ENCODE measurements at regions not wholly inside any gene's neighbourhood (a gene's known extent, or its start where the extent isn't known, plus 50 kb on each side); places are given as distances from the start of the nearest gene placed in this dataset.

DNA sequence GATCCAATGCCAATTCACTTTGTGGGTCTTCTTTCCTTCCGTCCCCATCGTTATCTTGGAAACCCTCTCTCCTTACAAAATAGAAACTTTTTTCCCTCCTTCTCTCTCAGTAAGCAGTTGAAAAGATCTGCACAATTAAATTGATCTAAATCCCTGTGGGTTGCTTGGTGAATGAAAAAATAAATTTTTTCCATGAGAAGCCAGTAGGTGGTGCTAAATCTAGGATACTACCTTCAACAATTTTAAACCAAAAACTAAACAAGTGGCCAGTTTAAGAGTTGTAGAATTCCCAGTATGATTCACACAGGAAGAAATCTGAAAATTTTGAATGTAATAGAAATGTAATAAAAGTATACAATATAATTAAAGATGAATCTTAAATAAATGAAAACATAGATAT, 990.3 kb upstream of the ZNF722 start:
- TF ChIP-seq Cebpa-rat (IDR thresholded peaks at IDR 0.05): no peak
- no peak overlapping the region for H3K4me2 ChIP-seq
- H3K36me3 ChIP-seq: no peaks in the 10 kb centered on the region
- H3K4me1 ChIP-seq: no peaks in the 10 kb centered on the region
- no peak overlapping the region for H3K27ac ChIP-seq
- H4K20me1 ChIP-seq: no peaks in the 10 kb centered on the region
- H3K27me3 ChIP-seq: no peaks in the 10 kb centered on the region
- no peaks in the 10 kb centered on the region; the same call in 1 of the 2 replicates for H3K9me3 ChIP-seq
- no peak overlapping the region for H3K9ac ChIP-seq
- H3K4me3 ChIP-seq: no peak overlapping the region

DNA sequence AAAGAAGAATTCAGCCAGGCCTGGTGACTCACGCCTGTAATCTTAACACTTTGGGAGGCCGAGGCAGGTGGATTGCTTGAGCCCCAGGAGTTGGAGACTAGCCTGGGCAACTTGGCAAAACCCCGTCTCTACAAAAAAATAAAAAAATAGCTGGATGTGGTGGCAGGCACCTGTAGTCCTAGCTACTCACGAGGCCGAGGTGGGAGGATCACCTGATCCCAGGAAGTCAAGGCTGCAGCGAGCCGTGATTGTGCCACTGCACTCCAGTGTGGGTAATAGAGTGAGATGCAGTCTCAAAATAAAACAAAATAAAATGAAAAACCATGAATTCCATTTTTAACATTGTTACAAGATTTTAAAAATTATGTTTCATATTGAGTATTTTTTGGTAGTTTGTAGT, 988.9 kb upstream of the ZNF722 start:
- H3K36me3 ChIP-seq: no peaks in the 10 kb centered on the region
- no peak overlapping the region for H3K27ac ChIP-seq
- no peaks in the 10 kb centered on the region for H3K4me1 ChIP-seq
- no peaks in the 10 kb centered on the region; the same call in 1 of the 2 replicates for H3K9me3 ChIP-seq
- H4K20me1 ChIP-seq: no peaks in the 10 kb centered on the region
- H3K4me3 ChIP-seq: no peak overlapping the region
- H3K27me3 ChIP-seq: no peaks in the 10 kb centered on the region
- H3K9ac ChIP-seq: no peak overlapping the region
- H3K4me2 ChIP-seq: no peak overlapping the region
- no peak for TF ChIP-seq Cebpa-rat (IDR thresholded peaks at IDR 0.05)

DNA sequence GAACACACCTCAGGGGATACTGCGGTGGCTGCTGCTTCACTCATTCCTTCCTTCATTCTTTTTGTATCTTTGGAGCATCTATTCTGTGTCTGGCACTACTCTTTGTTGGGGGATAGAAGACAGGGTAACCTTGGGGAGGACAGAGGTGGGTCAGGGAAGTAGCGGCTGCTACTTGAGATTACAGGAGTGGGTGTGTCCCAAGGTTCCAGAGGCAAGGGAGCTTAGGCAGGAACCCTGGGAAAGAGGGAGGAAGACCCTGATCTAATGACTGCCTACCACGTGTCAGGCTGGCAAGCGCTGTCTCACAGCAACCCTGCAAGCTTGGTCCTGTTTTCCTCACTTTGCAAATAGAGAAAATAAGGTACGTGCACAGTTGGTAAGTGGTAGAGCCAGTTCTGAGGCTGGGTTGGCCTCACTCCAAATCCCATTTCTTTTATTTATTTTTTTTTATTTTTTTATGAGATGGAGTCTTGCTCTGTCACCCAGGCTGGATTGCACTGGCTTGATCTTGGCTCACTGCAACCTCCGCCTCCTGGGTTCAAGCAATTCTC, 985.9 kb upstream of the ZNF722 start:
- Histone ChIP-seq H3K4me3 (no peak overlapping the region), H3K36me3 (no peaks in the 10 kb centered on the region), H3K27ac (no peak overlapping the region), H3K27me3 (no peaks in the 10 kb centered on the region), H3K4me2 (no peak overlapping the region), H3K9me3 (no peaks in the 10 kb centered on the region; the same call in 1 of the 2 replicates), H3K4me1 (no peaks in the 10 kb centered on the region), H3K9ac (no peak overlapping the region), H4K20me1 (no peaks in the 10 kb centered on the region)
- no peak for TF ChIP-seq Cebpa-rat (IDR thresholded peaks at IDR 0.05)

DNA sequence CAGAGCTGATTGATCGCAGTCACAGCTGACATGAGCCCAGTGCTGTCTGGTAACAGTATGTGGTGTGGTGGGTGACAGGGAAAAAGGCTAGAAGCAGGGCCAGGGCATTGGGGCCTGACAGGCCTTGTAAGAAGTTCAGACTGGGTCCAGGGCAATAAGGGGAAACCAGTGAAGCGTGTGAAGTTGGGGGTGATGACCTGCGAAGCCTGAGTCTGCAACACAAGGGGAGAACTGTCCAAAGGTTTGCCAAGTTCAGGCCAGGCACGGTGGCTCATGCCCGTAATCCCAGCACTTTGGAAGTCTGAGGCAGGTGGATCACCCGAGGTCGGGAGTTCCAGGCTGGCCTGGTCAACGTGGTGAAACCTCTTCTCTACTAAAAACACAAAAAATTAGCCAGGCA, 983.9 kb upstream of the ZNF722 start:
- H3K4me2 ChIP-seq: no peak overlapping the region
- H3K4me1 ChIP-seq: no peaks in the 10 kb centered on the region
- no peak overlapping the region for H3K9ac ChIP-seq
- no peaks in the 10 kb centered on the region for H4K20me1 ChIP-seq
- H3K36me3 ChIP-seq: no peaks in the 10 kb centered on the region
- H3K27me3 ChIP-seq: no peaks in the 10 kb centered on the region
- no peak for TF ChIP-seq Cebpa-rat (IDR thresholded peaks at IDR 0.05)
- no peaks in the 10 kb centered on the region; the same call in 1 of the 2 replicates for H3K9me3 ChIP-seq
- no peak overlapping the region for H3K4me3 ChIP-seq
- no peak overlapping the region for H3K27ac ChIP-seq

DNA sequence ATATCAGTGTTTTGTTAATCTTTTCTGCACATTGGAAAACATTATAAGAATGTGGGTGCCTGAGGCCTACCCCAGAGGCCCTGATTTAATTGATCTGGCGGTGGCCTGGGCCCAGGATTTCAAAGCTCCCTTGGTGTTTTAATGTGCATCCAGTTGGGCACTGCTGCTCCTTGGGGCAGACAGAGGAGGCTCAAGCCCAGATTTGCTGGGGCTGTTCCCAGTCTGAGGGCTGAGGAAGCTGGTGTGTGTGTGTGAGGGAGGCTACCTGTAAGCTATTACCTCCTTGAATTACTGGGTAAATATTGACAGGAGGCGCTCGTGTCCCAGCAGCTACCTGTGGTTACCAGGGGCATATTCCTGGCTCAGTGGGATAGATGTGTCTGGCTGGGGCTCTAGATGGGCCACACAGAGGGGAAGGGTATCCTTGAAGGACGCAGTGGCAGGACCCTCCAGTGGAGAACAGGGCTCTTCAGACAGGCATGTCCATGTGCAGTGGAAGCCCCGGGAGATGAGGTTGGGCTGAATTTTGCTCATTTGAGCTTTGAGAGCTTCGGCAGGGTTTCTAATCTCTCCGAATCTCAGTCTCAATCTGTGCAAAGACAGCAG, 975.4 kb upstream of the ZNF722 start:
- no peak for TF ChIP-seq Cebpa-rat (IDR thresholded peaks at IDR 0.05)
- H3K27ac ChIP-seq: no peak overlapping the region
- H3K4me3 ChIP-seq: no peak overlapping the region
- peaks cover 33% of the 10 kb centered on the region for H3K9me3 ChIP-seq
- H3K27me3 ChIP-seq: no peaks in the 10 kb centered on the region
- H4K20me1 ChIP-seq: no peaks in the 10 kb centered on the region
- no peaks in the 10 kb centered on the region for H3K36me3 ChIP-seq
- H3K9ac ChIP-seq: no peak overlapping the region
- H3K4me2 ChIP-seq: no peak overlapping the region
- H3K4me1 ChIP-seq: no peaks in the 10 kb centered on the region

DNA sequence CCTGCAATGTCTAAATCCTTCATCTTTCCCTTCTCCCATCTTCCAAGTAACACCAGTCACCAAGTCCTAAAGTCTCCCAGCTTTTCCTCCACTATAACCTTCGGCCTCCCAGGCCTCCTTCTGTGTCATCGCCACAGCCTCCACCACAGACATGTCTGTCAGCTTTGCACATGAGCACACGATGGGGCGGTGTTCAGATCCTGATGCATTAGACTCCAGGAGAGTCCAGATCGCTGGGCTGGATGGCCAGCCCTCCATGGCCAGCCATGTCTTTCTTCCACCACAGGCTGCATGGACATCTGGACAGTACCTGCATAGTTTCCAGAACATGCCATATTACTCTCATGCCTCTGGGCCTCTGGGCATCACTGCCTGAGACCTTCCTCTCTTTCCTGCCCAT, 974.2 kb upstream of the ZNF722 start:
- H3K4me2 ChIP-seq: no peak overlapping the region
- H3K36me3 ChIP-seq: no peaks in the 10 kb centered on the region
- H3K27me3 ChIP-seq: no peaks in the 10 kb centered on the region
- H3K27ac ChIP-seq: no peak overlapping the region
- no peaks in the 10 kb centered on the region for H4K20me1 ChIP-seq
- H3K9me3 ChIP-seq: peaks cover 33% of the 10 kb centered on the region
- no peak overlapping the region for H3K4me3 ChIP-seq
- no peak for TF ChIP-seq Cebpa-rat (IDR thresholded peaks at IDR 0.05)
- H3K4me1 ChIP-seq: peaks cover 7% of the 10 kb centered on the region; the same call in 1 of the 2 replicates
- no peak overlapping the region for H3K9ac ChIP-seq

DNA sequence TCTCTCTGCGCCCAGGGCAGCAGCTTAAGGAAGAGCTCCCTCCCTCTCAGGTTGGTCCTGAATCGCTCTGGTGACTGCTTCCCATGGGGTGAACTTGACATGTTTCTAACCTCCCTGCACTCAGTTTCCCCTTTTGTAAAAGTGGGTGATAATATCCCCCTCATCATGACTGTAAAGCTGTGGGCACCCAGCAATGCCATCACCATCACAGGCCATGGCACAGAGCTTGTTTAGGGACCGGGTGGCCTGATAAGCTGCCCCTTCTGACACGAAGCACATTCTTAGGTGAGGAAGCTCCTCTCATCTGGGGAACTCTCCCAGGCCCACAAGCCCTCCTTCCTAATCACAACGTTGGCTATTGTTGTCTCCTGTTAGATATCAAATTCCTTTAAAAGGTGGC, 972.8 kb upstream of the ZNF722 start:
- no peak overlapping the region for H3K4me3 ChIP-seq
- TF ChIP-seq Cebpa-rat (IDR thresholded peaks at IDR 0.05): no peak
- H4K20me1 ChIP-seq: no peaks in the 10 kb centered on the region
- H3K27ac ChIP-seq: no peak overlapping the region
- no peak overlapping the region for H3K9ac ChIP-seq
- no peaks in the 10 kb centered on the region for H3K36me3 ChIP-seq
- no peaks in the 10 kb centered on the region for H3K27me3 ChIP-seq
- peaks cover 20% of the 10 kb centered on the region for H3K4me1 ChIP-seq
- no peak overlapping the region for H3K4me2 ChIP-seq
- peaks cover 33% of the 10 kb centered on the region for H3K9me3 ChIP-seq

DNA sequence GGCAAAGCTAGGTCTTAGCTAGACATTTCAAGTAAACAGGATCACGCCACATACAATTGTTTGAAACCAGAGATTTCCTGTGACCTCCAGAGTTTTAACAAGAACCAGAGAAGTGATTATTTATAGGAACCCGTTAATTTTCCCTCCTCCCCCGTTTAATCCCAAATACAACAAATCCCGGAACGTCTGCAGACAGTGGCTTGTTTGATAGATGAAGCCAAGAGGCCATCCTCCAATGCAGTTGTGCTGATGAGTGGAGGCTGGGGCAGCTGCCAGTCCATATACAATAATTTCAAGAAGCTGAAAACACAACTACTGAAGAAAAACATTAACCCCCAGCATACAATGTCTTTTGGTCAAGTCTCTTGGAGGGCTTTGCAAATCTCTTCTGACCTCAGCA, 971.6 kb upstream of the ZNF722 start:
- no peak overlapping the region for H3K9ac ChIP-seq
- H3K36me3 ChIP-seq: no peaks in the 10 kb centered on the region
- TF ChIP-seq Cebpa-rat (IDR thresholded peaks at IDR 0.05): no peak
- H3K4me1 ChIP-seq: peaks cover 22% of the 10 kb centered on the region
- peaks cover 45% of the 10 kb centered on the region for H3K9me3 ChIP-seq
- H3K4me3 ChIP-seq: no peak overlapping the region
- H4K20me1 ChIP-seq: no peaks in the 10 kb centered on the region
- no peak overlapping the region for H3K4me2 ChIP-seq
- H3K27me3 ChIP-seq: no peaks in the 10 kb centered on the region
- no peak overlapping the region for H3K27ac ChIP-seq

DNA sequence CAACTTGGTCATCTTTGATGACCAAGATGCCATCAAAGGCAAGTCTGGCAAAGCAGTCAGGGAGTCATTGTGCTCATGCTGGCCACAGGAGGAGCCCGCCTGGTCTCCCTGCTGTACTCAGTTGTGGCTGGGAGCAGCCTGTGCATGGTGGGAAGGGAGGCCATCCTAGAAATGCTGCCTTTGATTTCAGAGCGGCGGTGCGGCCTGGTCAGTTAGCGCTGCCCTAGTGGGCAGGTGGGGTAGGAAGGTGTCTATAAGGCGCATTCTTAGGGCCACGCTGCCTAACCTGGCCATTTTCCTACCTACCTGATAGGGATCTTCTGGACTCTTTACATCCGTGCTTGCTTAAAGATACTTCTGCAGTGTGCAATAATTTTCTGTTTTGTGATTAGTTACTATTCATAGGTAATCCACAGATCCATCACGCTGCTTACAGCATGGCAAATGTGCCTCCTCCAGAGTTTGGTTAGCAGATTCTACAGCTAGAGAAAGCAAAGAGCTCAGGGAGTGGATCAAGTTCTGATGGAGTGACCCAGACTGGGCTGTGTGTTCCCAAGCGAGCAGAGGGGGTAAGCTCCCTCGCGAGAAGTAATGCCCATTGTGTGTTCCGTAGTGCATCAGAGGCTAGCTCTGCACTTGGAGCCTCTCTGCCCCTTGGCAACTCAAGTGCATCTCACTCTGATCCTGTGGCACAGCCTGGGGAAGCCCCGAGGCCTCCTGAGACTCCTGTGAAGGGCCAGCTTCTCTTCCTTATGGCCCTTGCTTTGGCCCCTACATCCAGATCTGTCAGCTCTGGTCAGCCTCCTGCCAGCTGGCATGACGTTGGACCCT, 970.1 kb upstream of the ZNF722 start:
- Histone ChIP-seq H3K27ac (no peak overlapping the region), H3K36me3 (no peaks in the 10 kb centered on the region), H3K4me1 (peaks cover 22% of the 10 kb centered on the region), H4K20me1 (no peaks in the 10 kb centered on the region), H3K4me3 (no peak overlapping the region), H3K27me3 (no peaks in the 10 kb centered on the region), H3K9ac (no peak overlapping the region), H3K9me3 (peaks cover 44% of the 10 kb centered on the region), H3K4me2 (no peak overlapping the region)
- TF ChIP-seq Cebpa-rat (IDR thresholded peaks at IDR 0.05): no peak

DNA sequence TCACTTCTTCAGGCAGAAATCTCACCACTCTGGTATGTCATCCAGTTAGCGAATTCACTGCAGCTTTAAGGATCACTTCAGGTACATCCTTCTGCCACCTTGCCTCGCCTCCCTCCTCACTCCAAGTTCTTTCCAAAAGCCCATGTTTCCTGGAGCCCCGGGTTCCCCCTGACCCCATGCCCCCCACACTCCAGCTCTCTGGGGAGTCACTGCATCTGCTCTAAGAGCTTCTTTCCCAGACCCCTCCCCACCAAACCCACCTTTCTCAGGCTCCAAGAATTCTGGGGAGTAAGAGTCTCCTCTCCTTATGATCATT, 969.5 kb upstream of the ZNF722 start:
- no peak overlapping the region for H3K4me2 ChIP-seq

More for the DNA sequence above, 969.5 kb upstream of the ZNF722 start:
- Histone ChIP-seq H3K4me1 (peaks cover 22% of the 10 kb centered on the region), H3K27me3 (no peaks in the 10 kb centered on the region), H3K27ac (no peak overlapping the region), H3K9ac (no peak overlapping the region), H3K4me3 (no peak overlapping the region), H3K9me3 (peaks cover 41% of the 10 kb centered on the region), H3K36me3 (no peaks in the 10 kb centered on the region), H4K20me1 (no peaks in the 10 kb centered on the region)
- TF ChIP-seq Cebpa-rat (IDR thresholded peaks at IDR 0.05): no peak

Data from BLaER1 (cell line).